ENCODE measurements at regions not wholly inside any gene's neighbourhood (a gene's known extent, or its start where the extent isn't known, plus 50 kb on each side); places are given as distances from the start of the nearest gene placed in this dataset.

GRCh38 chr14:94925416-94926173 is 155.7 kb upstream of the GSC start:
- DNase-seq = no peak

GRCh38 chr14:94924189-94924588 is 154.3 kb upstream of the GSC start:
- DNase-seq = no peak

GRCh38 chr14:94923786-94924185 is 153.9 kb upstream of the GSC start:
- DNase-seq = no peak

GRCh38 chr14:94922595-94923239 is 152.8 kb upstream of the GSC start:
- no peak for DNase-seq

- no peak for DNase-seq
Observed at GRCh38 chr14:94921882-94922585, 152.1 kb upstream of the GSC start.

GRCh38 chr14:94921456-94921855 is 151.5 kb upstream of the GSC start:
- no peak for DNase-seq

GRCh38 chr14:94919896-94920295 is 150.0 kb upstream of the GSC start:
- DNase-seq = no peak

GRCh38 chr14:94918896-94919295 is 149.0 kb upstream of the GSC start:
- DNase-seq = peak in 1 of 56 donors; percentile 11

GRCh38 chr14:94917041-94917600 is 147.2 kb upstream of the GSC start:
- DNase-seq = no peak

GRCh38 chr14:94914191-94914590 is 144.3 kb upstream of the GSC start:
- no peak for DNase-seq

- no peak for DNase-seq
Observed at GRCh38 chr14:94907626-94908261, 137.8 kb upstream of the GSC start.

- no peak for DNase-seq
Observed at GRCh38 chr14:94906991-94907587, 137.2 kb upstream of the GSC start.

GRCh38 chr14:94906577-94906976 is 136.7 kb upstream of the GSC start:
- no peak for DNase-seq

- no peak for DNase-seq
Observed at GRCh38 chr14:94904636-94905035, 134.7 kb upstream of the GSC start.

- DNase-seq = no peak
Observed at GRCh38 chr14:94903883-94904282, 134.0 kb upstream of the GSC start.

GRCh38 chr14:94903338-94903737 is 133.4 kb upstream of the GSC start:
- DNase-seq = no peak

- DNase-seq = no peak
Observed at GRCh38 chr14:94897561-94897960, 127.6 kb upstream of the GSC start.

- no peak for DNase-seq
Observed at GRCh38 chr14:94897082-94897481, 127.2 kb upstream of the GSC start.

GRCh38 chr14:94893411-94894160 is 123.7 kb upstream of the GSC start:
- no peak for DNase-seq

- no peak for DNase-seq
Observed at GRCh38 chr14:94890785-94891184, 120.9 kb upstream of the GSC start.

Measured in nucleus accumbens (tissue), 56 donors.